ENCODE measurements at regions not wholly inside any gene's neighbourhood (a gene's known extent, or its start where the extent isn't known, plus 50 kb on each side); places are given as distances from the start of the nearest gene placed in this dataset.
"Not testable (repeated sequence)": the region's sequence is repeated elsewhere in the genome, so short reads cannot be mapped to it uniquely, and the experiment has no call there.

GRCh38 chr22:48416396-48417224 is 1411.1 kb downstream of the BRD1 start:
- no peak for ATAC-seq (ENCODE audit: low FRiP score)
- no peak for TF ChIP-seq CTCF (IDR thresholded peaks at IDR 0.05)
- no peak for DNase-seq (ENCODE audit: low spot score)

- DNase-seq (ENCODE audit: low spot score): no peak
- TF ChIP-seq CTCF (IDR thresholded peaks at IDR 0.05): no peak
- ATAC-seq (ENCODE audit: low FRiP score): no peak
Measured at GRCh38 chr22:48415520-48415919, 1412.2 kb downstream of the BRD1 start.

GRCh38 chr22:48414651-48415050 is 1413.0 kb downstream of the BRD1 start:
- no peak for DNase-seq (ENCODE audit: low spot score)
- no peak for TF ChIP-seq CTCF (IDR thresholded peaks at IDR 0.05)
- ATAC-seq (ENCODE audit: low FRiP score): no peak

GRCh38 chr22:48412931-48413330 is 1414.7 kb downstream of the BRD1 start:
- DNase-seq (ENCODE audit: low spot score); ATAC-seq (ENCODE audit: low FRiP score): not testable (repeated sequence)

- no peak for TF ChIP-seq CTCF (IDR thresholded peaks at IDR 0.05)
- no peak for ATAC-seq (ENCODE audit: low FRiP score)
Measured at GRCh38 chr22:48410536-48410935, 1417.1 kb downstream of the BRD1 start.

GRCh38 chr22:48407256-48407955 is 1420.3 kb downstream of the BRD1 start:
- ATAC-seq (ENCODE audit: low FRiP score): no peak
- DNase-seq (ENCODE audit: low spot score): no peak
- TF ChIP-seq CTCF (IDR thresholded peaks at IDR 0.05): no peak

More at GRCh38 chr22:48410536-48410935, 1417.1 kb downstream of the BRD1 start:
- no peak for DNase-seq (ENCODE audit: low spot score)

GRCh38 chr22:48406161-48406560 is 1421.5 kb downstream of the BRD1 start:
- TF ChIP-seq CTCF (IDR thresholded peaks at IDR 0.05): no peak
- ATAC-seq (ENCODE audit: low FRiP score): no peak
- no peak for DNase-seq (ENCODE audit: low spot score)

All from omental fat pad (tissue), 3 donors.